BLaER1 treated with 17β-estradiol and CSF1 and Interleukin-3, amounts not matched to agents 10 nM and 100 nM (cell line): ENCODE measurements at regions not wholly inside any gene's neighbourhood (a gene's known extent, or its start where the extent isn't known, plus 50 kb on each side); places are given as distances from the start of the nearest gene placed in this dataset.

Source experiments
- H3K27ac ChIP-seq, 11 experiments: shearing (Covaris generic); formaldehyde crosslinking; 2 replicates each; pipeline ENCODE4 v1.8.1; 2022
- H3K27me3 ChIP-seq, 11 experiments: shearing (Covaris generic); formaldehyde crosslinking; 2 replicates each; pipeline ENCODE4 v1.8.1; 2022
- H3K36me3 ChIP-seq, 11 experiments: shearing (Covaris generic); formaldehyde crosslinking; 2 replicates each; pipeline ENCODE4 v1.8.1; 2022
- H3K4me1 ChIP-seq, 10 experiments: shearing (Covaris generic); formaldehyde crosslinking; 2 replicates each; pipeline ENCODE4 v1.8.1; 2022
- H3K4me2 ChIP-seq, 11 experiments: shearing (Covaris generic); formaldehyde crosslinking; 2 replicates each; pipeline ENCODE4 v1.8.1; 2022
- H3K4me3 ChIP-seq, 10 experiments: shearing (Covaris generic); formaldehyde crosslinking; 2 replicates each; pipeline ENCODE4 v1.8.1; 2022
- H3K9ac ChIP-seq, 11 experiments: shearing (Covaris generic); formaldehyde crosslinking; 2 replicates each; pipeline ENCODE4 v1.8.1; 2022
- H3K9me3 ChIP-seq, 11 experiments: shearing (Covaris generic); formaldehyde crosslinking; replicated peaks in 1 of 11; 2 replicates each; pipeline ENCODE4 v1.8.1; 2022
- H4K20me1 ChIP-seq, 11 experiments: shearing (Covaris generic); formaldehyde crosslinking; 2 replicates each; pipeline ENCODE4 v1.8.1; 2022
- Cebpa-rat ChIP-seq, 11 experiments: shearing (Covaris generic); IDR thresholded peaks; 2 replicates each; pipeline ENCODE4 v1.8.1; 2022

- no peak overlapping the region for H3K4me3 ChIP-seq
These were observed 88.6 kb upstream of the NKD1 start for GRCh38 chr16:50459496-50460080.

GRCh38 chr16:50458667-50459495, 89.3 kb upstream of the NKD1 start:
- no peaks in the 10 kb centered on the region for H3K27me3 ChIP-seq
- H3K36me3 ChIP-seq = no peaks in the 10 kb centered on the region
- H4K20me1 ChIP-seq = no peaks in the 10 kb centered on the region
- H3K4me3 ChIP-seq = no peak overlapping the region
- peaks cover 13 to 30% (median 23%) of the 10 kb centered on the region in 10 experiments for H3K4me1 ChIP-seq
- no peak overlapping the region for H3K9ac ChIP-seq
- TF ChIP-seq Cebpa-rat (IDR thresholded peaks at IDR 0.05) = no peak
- peak overlapping the region in 3 of 11 experiments; percentile 19 to 48 (median 26); a peak in 1 of 22 replicates for H3K4me2 ChIP-seq
- H3K9me3 ChIP-seq = no peaks in the 10 kb centered on the region
- H3K27ac ChIP-seq = no peak overlapping the region

More at GRCh38 chr16:50459496-50460080, 88.6 kb upstream of the NKD1 start:
- H3K4me1 ChIP-seq = peaks cover 13 to 30% (median 23%) of the 10 kb centered on the region in 10 experiments
- H4K20me1 ChIP-seq = no peaks in the 10 kb centered on the region
- no peaks in the 10 kb centered on the region for H3K27me3 ChIP-seq
- H3K36me3 ChIP-seq = no peaks in the 10 kb centered on the region
- no peak overlapping the region for H3K27ac ChIP-seq
- no peaks in the 10 kb centered on the region for H3K9me3 ChIP-seq
- no peak for TF ChIP-seq Cebpa-rat (IDR thresholded peaks at IDR 0.05)
- no peak overlapping the region for H3K9ac ChIP-seq
- H3K4me2 ChIP-seq = no peak overlapping the region

- Histone ChIP-seq H3K27ac (no peak overlapping the region; a peak in 1 of 22 replicates), H3K9ac (no peak overlapping the region), H3K9me3 (no peaks in the 10 kb centered on the region), H3K27me3 (no peaks in the 10 kb centered on the region), H3K4me1 (peaks cover 13 to 30% (median 19%) of the 10 kb centered on the region in 10 experiments), H3K36me3 (no peaks in the 10 kb centered on the region), H3K4me2 (peak overlapping the region in 3 of 11 experiments; percentile 19 to 48 (median 26); a peak in 4 of 22 replicates), H3K4me3 (no peak overlapping the region), H4K20me1 (no peaks in the 10 kb centered on the region)
- TF ChIP-seq Cebpa-rat (IDR thresholded peaks at IDR 0.05) = no peak
These were observed 89.2 kb upstream of the BRD7 start for GRCh38 chr16:50457979-50458491.

GRCh38 chr16:50457423-50457822, 88.6 kb upstream of the BRD7 start:
- Histone ChIP-seq H4K20me1 (no peaks in the 10 kb centered on the region), H3K27me3 (no peaks in the 10 kb centered on the region), H3K4me2 (peak overlapping the region in 3 of 11 experiments; percentile 26 to 48 (median 45); a peak in 5 of 22 replicates), H3K4me1 (peaks cover 9 to 30% (median 13%) of the 10 kb centered on the region in 10 experiments), H3K4me3 (no peak overlapping the region), H3K27ac (no peak overlapping the region), H3K9me3 (no peaks in the 10 kb centered on the region), H3K9ac (no peak overlapping the region), H3K36me3 (no peaks in the 10 kb centered on the region)
- TF ChIP-seq Cebpa-rat (IDR thresholded peaks at IDR 0.05) = no peak

- Histone ChIP-seq H3K9me3 (no peaks in the 10 kb centered on the region), H3K4me2 (no peak overlapping the region), H3K36me3 (no peaks in the 10 kb centered on the region), H4K20me1 (no peaks in the 10 kb centered on the region), H3K4me3 (no peak overlapping the region), H3K27ac (no peak overlapping the region), H3K4me1 (peaks cover 0 to 21% (median 0%) of the 10 kb centered on the region in 10 experiments; a peak in 6 of 20 replicates), H3K27me3 (no peaks in the 10 kb centered on the region), H3K9ac (no peak overlapping the region)
- no peak for TF ChIP-seq Cebpa-rat (IDR thresholded peaks at IDR 0.05)
These were observed 86.6 kb upstream of the BRD7 start for GRCh38 chr16:50455288-50455845.

- Histone ChIP-seq H3K4me2 (no peak overlapping the region), H3K36me3 (no peaks in the 10 kb centered on the region), H3K9ac (no peak overlapping the region), H3K9me3 (no peaks in the 10 kb centered on the region), H4K20me1 (no peaks in the 10 kb centered on the region), H3K4me1 (peaks cover 0 to 21% (median 0%) of the 10 kb centered on the region in 10 experiments; a peak in 6 of 20 replicates), H3K27me3 (no peaks in the 10 kb centered on the region), H3K4me3 (no peak overlapping the region), H3K27ac (no peak overlapping the region)
- TF ChIP-seq Cebpa-rat (IDR thresholded peaks at IDR 0.05) = no peak
These were observed 84.7 kb upstream of the BRD7 start for GRCh38 chr16:50453446-50453845.

GRCh38 chr16:50451951-50452508, 83.2 kb upstream of the BRD7 start:
- Histone ChIP-seq H3K9me3 (no peaks in the 10 kb centered on the region), H3K9ac (no peak overlapping the region), H3K27me3 (no peaks in the 10 kb centered on the region), H3K4me1 (peaks cover 0 to 8% (median 0%) of the 10 kb centered on the region in 10 experiments; a peak in 6 of 20 replicates), H4K20me1 (no peaks in the 10 kb centered on the region), H3K27ac (no peak overlapping the region), H3K4me2 (no peak overlapping the region), H3K36me3 (no peaks in the 10 kb centered on the region), H3K4me3 (no peak overlapping the region)
- TF ChIP-seq Cebpa-rat (IDR thresholded peaks at IDR 0.05) = no peak

GRCh38 chr16:50450957-50451356, 82.2 kb upstream of the BRD7 start:
- H3K36me3 ChIP-seq = no peaks in the 10 kb centered on the region
- no peak overlapping the region for H3K4me3 ChIP-seq
- H3K9ac ChIP-seq = no peak overlapping the region
- no peak for TF ChIP-seq Cebpa-rat (IDR thresholded peaks at IDR 0.05)
- no peaks in the 10 kb centered on the region for H3K4me1 ChIP-seq
- no peak overlapping the region for H3K4me2 ChIP-seq
- no peak overlapping the region for H3K27ac ChIP-seq
- no peaks in the 10 kb centered on the region for H3K27me3 ChIP-seq
- H4K20me1 ChIP-seq = no peaks in the 10 kb centered on the region
- H3K9me3 ChIP-seq = no peaks in the 10 kb centered on the region

GRCh38 chr16:50449800-50450199, 81.0 kb upstream of the BRD7 start:
- Histone ChIP-seq H3K27me3 (no peaks in the 10 kb centered on the region), H3K36me3 (no peaks in the 10 kb centered on the region), H3K9ac (no peak overlapping the region), H3K4me3 (no peak overlapping the region), H3K9me3 (no peaks in the 10 kb centered on the region), H3K27ac (no peak overlapping the region), H4K20me1 (no peaks in the 10 kb centered on the region), H3K4me1 (no peaks in the 10 kb centered on the region), H3K4me2 (no peak overlapping the region)
- TF ChIP-seq Cebpa-rat (IDR thresholded peaks at IDR 0.05) = no peak
